ENCODE measurements at regions not wholly inside any gene's neighbourhood (a gene's known extent, or its start where the extent isn't known, plus 50 kb on each side); places are given as distances from the start of the nearest gene placed in this dataset.

DNA sequence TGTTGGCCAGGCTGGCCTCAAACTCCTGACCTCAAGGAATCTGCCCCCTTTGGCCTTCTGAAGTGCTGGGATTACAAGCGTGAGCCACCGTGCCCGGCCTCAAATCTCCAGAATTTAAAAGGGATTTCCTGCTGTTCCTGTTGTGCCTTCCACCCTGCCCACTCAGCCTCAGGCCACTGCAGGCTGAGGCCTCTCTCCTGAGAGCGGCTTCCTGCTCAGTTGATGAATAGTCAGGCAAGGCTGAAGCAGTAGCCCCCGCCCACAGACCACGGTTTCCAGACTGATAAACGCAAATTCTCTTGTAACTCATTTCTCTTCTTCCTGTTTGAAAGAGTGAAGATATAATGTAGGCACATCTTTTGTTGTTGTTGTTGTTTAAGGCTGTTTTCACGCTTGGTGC is 127.0 kb upstream of the PLCXD3 start:
- WGBS, 2 donors, result 84 to 89% methylated on average over 8 of the region's 8 CpGs
- Histone ChIP-seq H3K27ac (no peak overlapping the region), H3K36me3 (ENCODE audit: low read depth, missing control alignments) (no peaks in the 10 kb centered on the region), H3K9me3 (no peaks in the 10 kb centered on the region), H3K27me3 (no peaks in the 10 kb centered on the region), H3K4me1 (no peaks in the 10 kb centered on the region), H3K4me3 (no peak overlapping the region)
- intact Hi-C loops (cut with DNase I; ENCODE audit: low total_unique reads), result no loop called here
- DNase-seq, result no peak
- TF ChIP-seq CTCF (IDR thresholded peaks at IDR 0.05) (no peak), POLR2A (IDR thresholded peaks at IDR 0.05) (no peak)

GRCh38 chr5:41636605-41637004 is 126.2 kb upstream of the PLCXD3 start:
- Histone ChIP-seq H3K4me3 (no peak overlapping the region), H3K4me1 (no peaks in the 10 kb centered on the region), H3K36me3 (ENCODE audit: low read depth, missing control alignments) (no peaks in the 10 kb centered on the region), H3K27ac (no peak overlapping the region), H3K27me3 (no peaks in the 10 kb centered on the region), H3K9me3 (no peaks in the 10 kb centered on the region)
- 86 to 88% methylated on average over 2 of the region's 2 CpGs for WGBS, 2 donors
- peak; percentile 37 for DNase-seq
- intact Hi-C loops (cut with DNase I; ENCODE audit: low total_unique reads), result no loop called here
- TF ChIP-seq POLR2A (IDR thresholded peaks at IDR 0.05) (no peak), CTCF (IDR thresholded peaks at IDR 0.05) (peak in 2 of 3 experiments; percentile 19 to 21)

DNA sequence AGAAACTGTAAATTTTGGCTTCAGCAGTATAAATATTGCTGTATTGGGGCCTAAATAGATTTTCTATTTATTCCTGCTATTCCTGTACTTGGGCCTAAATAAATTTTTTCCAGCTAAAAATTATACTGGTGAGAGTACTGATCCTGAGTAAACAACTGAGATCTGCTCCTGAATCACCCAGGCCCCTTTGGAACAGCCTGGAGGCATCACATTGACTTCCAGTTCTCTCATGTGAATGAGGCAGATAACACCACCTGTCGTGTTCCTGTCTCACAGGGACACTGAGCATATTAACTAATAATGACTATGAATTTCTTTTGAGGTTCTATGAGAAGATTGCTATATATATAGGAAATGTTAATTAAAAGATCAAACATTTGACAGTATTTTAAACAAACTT is 119.5 kb upstream of the PLCXD3 start:
- Histone ChIP-seq H3K27ac (no peak overlapping the region), H3K4me3 (no peak overlapping the region), H3K9me3 (no peaks in the 10 kb centered on the region), H3K36me3 (ENCODE audit: low read depth, missing control alignments) (no peaks in the 10 kb centered on the region), H3K4me1 (peaks cover 3% of the 10 kb centered on the region), H3K27me3 (no peaks in the 10 kb centered on the region)
- WGBS, 2 donors, result 39 to 52% methylated on average over 1 of the region's 1 CpG
- intact Hi-C loops (cut with DNase I; ENCODE audit: low total_unique reads), result no loop called here
- no peak for DNase-seq
- TF ChIP-seq CTCF (IDR thresholded peaks at IDR 0.05), result no peak
- TF ChIP-seq POLR2A (IDR thresholded peaks at IDR 0.05), result no peak

DNA sequence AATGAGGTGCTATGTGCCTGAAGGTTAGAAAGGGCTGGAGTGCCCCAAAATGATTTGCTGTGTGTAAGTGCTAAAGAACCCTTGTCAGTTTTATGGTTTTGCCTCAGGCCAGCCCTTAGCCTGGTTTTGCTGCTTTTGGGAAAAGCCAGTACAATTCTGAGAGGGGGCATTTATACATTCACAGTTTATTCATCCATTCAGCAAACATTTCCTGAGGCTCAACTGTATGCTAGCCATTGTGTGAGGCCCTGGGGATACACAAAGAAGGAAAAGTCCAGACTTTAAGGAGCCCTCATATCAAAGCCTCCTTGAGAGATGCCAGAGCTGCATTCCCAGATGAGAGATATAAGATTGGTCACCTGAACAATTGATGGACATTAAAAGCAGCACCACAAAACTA is 115.2 kb upstream of the PLCXD3 start:
- Histone ChIP-seq H3K36me3 (ENCODE audit: low read depth, missing control alignments) (no peaks in the 10 kb centered on the region), H3K27me3 (no peaks in the 10 kb centered on the region), H3K9me3 (no peaks in the 10 kb centered on the region), H3K4me3 (no peak overlapping the region), H3K27ac (no peak overlapping the region), H3K4me1 (peaks cover 1% of the 10 kb centered on the region)
- intact Hi-C loops (cut with DNase I; ENCODE audit: low total_unique reads), result no loop called here
- TF ChIP-seq CTCF (IDR thresholded peaks at IDR 0.05) (no peak), POLR2A (IDR thresholded peaks at IDR 0.05) (no peak)
- DNase-seq, result no peak

- no peak for DNase-seq
- H3K36me3 ChIP-seq (ENCODE audit: low read depth, missing control alignments), result no peaks in the 10 kb centered on the region
- no peaks in the 10 kb centered on the region for H3K9me3 ChIP-seq
- no peaks in the 10 kb centered on the region for H3K27me3 ChIP-seq
- no peak overlapping the region for H3K27ac ChIP-seq
- intact Hi-C loops (cut with DNase I; ENCODE audit: low total_unique reads), result no loop called here
- H3K4me1 ChIP-seq, result no peaks in the 10 kb centered on the region
- H3K4me3 ChIP-seq, result no peak overlapping the region
- WGBS, 2 donors, result 61 to 72% methylated on average over 2 of the region's 2 CpGs
- TF ChIP-seq POLR2A (IDR thresholded peaks at IDR 0.05) (no peak), CTCF (IDR thresholded peaks at IDR 0.05) (no peak)
These were observed 111.0 kb upstream of the PLCXD3 start for GRCh38 chr5:41621420-41621819.
